Liver (tissue), 8 donors: ENCODE measurements at regions not wholly inside any gene's neighbourhood (a gene's known extent, or its start where the extent isn't known, plus 50 kb on each side); places are given as distances from the start of the nearest gene placed in this dataset.

Experiments used
- DNase-seq: peaks from one replicate; pipeline ENCODE4 v3.0.0-alpha.2; 2017; ENCODE audit warnings: low spot score
- H3K27ac ChIP-seq, 2 donors: one replicate each; pipeline ENCODE4 v1.7.0; 2013; ENCODE audit warnings: inconsistent platforms in 2 of 2, low read length in 2 of 2, control low read depth in 1 of 2, low read depth in 1 of 2, mild to moderate bottlenecking in 1 of 2
- H3K27me3 ChIP-seq, 4 donors: one replicate each; pipeline versions ENCODE4 v1.6.1 to v1.7.0; 2013; ENCODE audit warnings: low read length in 3 of 4, inconsistent platforms in 1 of 4, mild to moderate bottlenecking in 1 of 4, moderate library complexity in 1 of 4; ENCODE audit not compliant: control insufficient read depth in 4 of 4, insufficient read depth in 4 of 4
- H3K36me3 ChIP-seq, 4 donors: one replicate each; pipeline versions ENCODE4 v1.6.1 to v1.7.0; 2013; ENCODE audit warnings: low read length in 3 of 4, mild to moderate bottlenecking in 3 of 4, low read depth in 1 of 4, moderate library complexity in 1 of 4; ENCODE audit not compliant: control insufficient read depth in 4 of 4, insufficient read depth in 3 of 4
- H3K4me1 ChIP-seq, 4 donors: one replicate each; pipeline versions ENCODE4 v1.6.1 to v1.7.0; 2013; ENCODE audit warnings: low read length in 3 of 4, mild to moderate bottlenecking in 3 of 4, moderate library complexity in 1 of 4; ENCODE audit not compliant: control insufficient read depth in 4 of 4, insufficient read depth in 4 of 4
- H3K4me3 ChIP-seq, 3 donors: one replicate each; pipeline versions ENCODE4 v1.6.1 to v1.7.0; 2013; ENCODE audit warnings: low read length in 3 of 3, control low read depth in 1 of 3, low read depth in 1 of 3, mild to moderate bottlenecking in 1 of 3
- H3K9ac ChIP-seq, 2 donors: one replicate each; pipeline ENCODE4 v1.7.0; 2013; ENCODE audit warnings: low read length in 2 of 2, mild to moderate bottlenecking in 2 of 2, moderate library complexity in 2 of 2, control low read depth in 1 of 2, low read depth in 1 of 2
- H3K9me3 ChIP-seq, 4 donors: one replicate each; pipeline versions ENCODE4 v1.6.1 to v1.7.0; 2013; ENCODE audit warnings: low read length in 3 of 4; ENCODE audit not compliant: control insufficient read depth in 4 of 4
- FOXA1 ChIP-seq: IDR thresholded peaks from 2 replicates; pipeline ENCODE4 v1.6.1; 2016; ENCODE audit warnings: antibody characterized with exemption
- FOXA2 ChIP-seq: IDR thresholded peaks from 2 replicates; pipeline ENCODE4 v1.6.1; 2016; ENCODE audit warnings: antibody characterized with exemption
- JUND ChIP-seq, 2 donors: IDR thresholded peaks; 2 replicates each; pipeline ENCODE4 v1.6.1; 2016; ENCODE audit warnings: antibody characterized with exemption in 2 of 2
- NR2F2 ChIP-seq: IDR thresholded peaks from 2 replicates; pipeline ENCODE4 v1.6.1; 2016; ENCODE audit warnings: antibody characterized with exemption
- RAD21 ChIP-seq, 2 donors: IDR thresholded peaks; 2 replicates each; pipeline ENCODE4 v1.6.1; 2016; ENCODE audit warnings: antibody characterized with exemption in 2 of 2, mild to moderate bottlenecking in 2 of 2
- RXRA ChIP-seq, 2 donors: IDR thresholded peaks; 2 replicates each; pipeline ENCODE4 v1.6.1; 2017 to 2018; ENCODE audit warnings: antibody characterized with exemption in 2 of 2, mild to moderate bottlenecking in 1 of 2
- SP1 ChIP-seq: IDR thresholded peaks from 2 replicates; pipeline ENCODE4 v1.6.1; 2018; ENCODE audit warnings: antibody characterized with exemption, mild to moderate bottlenecking
- TAF1 ChIP-seq: conservative IDR thresholded peaks from 2 replicates; pipeline ENCODE4 v1.6.1; 2016; ENCODE audit warnings: antibody characterized with exemption, mild to moderate bottlenecking
- YY1 ChIP-seq: IDR thresholded peaks from 2 replicates; pipeline ENCODE4 v1.6.1; 2016; ENCODE audit warnings: antibody characterized with exemption, mild to moderate bottlenecking
- WGBS: extraction: QIAGEN DNeasy Blood & Tissue Kit; methylation state at CpG from one replicate; pipeline ENCODE4 v1.1.7; 2013; 5-methylcytosine and 5-hydroxymethylcytosine counted together
- TF ChIP-seq, protein P1 (sequence below): fragments of 150-350 bp; IDR thresholded peaks from 2 replicates; pipeline ENCODE4 v1.5.1; 2017; ENCODE audit warnings: improper control_type of control experiment, low read depth, low read length; ENCODE audit not compliant: missing input control
- TF ChIP-seq, protein P2 (sequence below): IDR thresholded peaks from 2 replicates; pipeline ENCODE4 v1.6.1; 2016; ENCODE audit warnings: antibody characterized with exemption
- TF ChIP-seq, protein P3 (sequence below): IDR thresholded peaks from 2 replicates; pipeline ENCODE4 v1.6.1; 2016; ENCODE audit warnings: antibody characterized with exemption
- TF ChIP-seq, protein P4 (sequence below): IDR thresholded peaks from 2 replicates; pipeline ENCODE4 v1.6.1; 2016; ENCODE audit warnings: antibody characterized with exemption
- TF ChIP-seq, protein P5 (sequence below): IDR thresholded peaks from 2 replicates; pipeline ENCODE4 v1.6.1; 2016; ENCODE audit warnings: antibody characterized with exemption, mild to moderate bottlenecking
- donor health status: healthy.
- donor health status: healthy.
- donor health status: healthy.
- donor health status: healthy.
- donor health status: healthy.

DNA sequence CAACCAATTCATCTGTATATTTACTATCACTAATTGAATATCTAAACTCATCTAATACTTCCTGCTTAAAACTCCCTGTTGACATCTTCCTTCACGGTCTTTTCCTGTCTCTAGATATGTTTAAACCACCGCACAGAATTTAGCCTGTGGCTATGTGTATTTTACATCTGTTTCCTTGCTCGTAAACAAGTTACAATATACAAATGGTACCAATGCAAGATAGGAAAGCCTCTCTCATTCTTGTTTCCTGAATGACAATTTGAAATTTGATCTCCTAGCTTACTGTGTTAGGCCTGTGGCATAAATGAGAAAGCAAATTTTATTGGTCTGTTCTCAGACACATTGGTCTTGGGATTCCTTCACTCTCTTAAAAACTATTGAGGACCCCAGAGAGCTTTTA, 89.7 kb upstream of the PCDH7 start:
- H3K4me1 ChIP-seq = no peaks in the 10 kb centered on the region

DNA sequence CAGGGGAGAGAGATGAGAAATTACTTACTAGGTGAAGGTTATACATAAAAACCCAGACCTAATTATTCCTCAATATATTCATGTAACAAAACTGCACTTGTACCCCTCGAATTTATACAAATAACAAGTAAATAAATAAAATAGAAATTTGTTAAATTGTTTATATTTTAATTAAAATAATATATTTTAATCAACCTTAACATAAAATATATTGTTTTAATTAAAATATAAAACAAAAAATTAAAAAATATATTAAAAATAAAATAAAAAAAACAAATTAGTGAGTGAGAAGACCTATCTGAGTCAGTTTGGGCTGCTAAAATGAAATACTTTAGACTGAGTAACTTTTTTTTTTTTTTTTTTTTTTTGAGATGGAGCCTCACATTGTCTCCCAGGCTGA, 87.4 kb upstream of the PCDH7 start:
- no peak for DNase-seq
- 53% methylated on average over 1 of the region's 1 CpG for WGBS
- no peak overlapping the region for H3K27ac ChIP-seq
- H3K9ac ChIP-seq = no peak overlapping the region
- TF ChIP-seq, protein P1, sequence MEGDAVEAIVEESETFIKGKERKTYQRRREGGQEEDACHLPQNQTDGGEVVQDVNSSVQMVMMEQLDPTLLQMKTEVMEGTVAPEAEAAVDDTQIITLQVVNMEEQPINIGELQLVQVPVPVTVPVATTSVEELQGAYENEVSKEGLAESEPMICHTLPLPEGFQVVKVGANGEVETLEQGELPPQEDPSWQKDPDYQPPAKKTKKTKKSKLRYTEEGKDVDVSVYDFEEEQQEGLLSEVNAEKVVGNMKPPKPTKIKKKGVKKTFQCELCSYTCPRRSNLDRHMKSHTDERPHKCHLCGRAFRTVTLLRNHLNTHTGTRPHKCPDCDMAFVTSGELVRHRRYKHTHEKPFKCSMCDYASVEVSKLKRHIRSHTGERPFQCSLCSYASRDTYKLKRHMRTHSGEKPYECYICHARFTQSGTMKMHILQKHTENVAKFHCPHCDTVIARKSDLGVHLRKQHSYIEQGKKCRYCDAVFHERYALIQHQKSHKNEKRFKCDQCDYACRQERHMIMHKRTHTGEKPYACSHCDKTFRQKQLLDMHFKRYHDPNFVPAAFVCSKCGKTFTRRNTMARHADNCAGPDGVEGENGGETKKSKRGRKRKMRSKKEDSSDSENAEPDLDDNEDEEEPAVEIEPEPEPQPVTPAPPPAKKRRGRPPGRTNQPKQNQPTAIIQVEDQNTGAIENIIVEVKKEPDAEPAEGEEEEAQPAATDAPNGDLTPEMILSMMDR = no peak
- no peak for TF ChIP-seq RAD21 (IDR thresholded peaks at IDR 0.05)
- TF ChIP-seq NR2F2 = no peak
- TF ChIP-seq TAF1 = no peak
- no peak for TF ChIP-seq RXRA (IDR thresholded peaks at IDR 0.05)
- no peak for TF ChIP-seq FOXA1
- TF ChIP-seq, protein P2, sequence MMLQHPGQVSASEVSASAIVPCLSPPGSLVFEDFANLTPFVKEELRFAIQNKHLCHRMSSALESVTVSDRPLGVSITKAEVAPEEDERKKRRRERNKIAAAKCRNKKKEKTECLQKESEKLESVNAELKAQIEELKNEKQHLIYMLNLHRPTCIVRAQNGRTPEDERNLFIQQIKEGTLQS = no peak
- no peak for TF ChIP-seq JUND (IDR thresholded peaks at IDR 0.05)
- TF ChIP-seq, protein P3, sequence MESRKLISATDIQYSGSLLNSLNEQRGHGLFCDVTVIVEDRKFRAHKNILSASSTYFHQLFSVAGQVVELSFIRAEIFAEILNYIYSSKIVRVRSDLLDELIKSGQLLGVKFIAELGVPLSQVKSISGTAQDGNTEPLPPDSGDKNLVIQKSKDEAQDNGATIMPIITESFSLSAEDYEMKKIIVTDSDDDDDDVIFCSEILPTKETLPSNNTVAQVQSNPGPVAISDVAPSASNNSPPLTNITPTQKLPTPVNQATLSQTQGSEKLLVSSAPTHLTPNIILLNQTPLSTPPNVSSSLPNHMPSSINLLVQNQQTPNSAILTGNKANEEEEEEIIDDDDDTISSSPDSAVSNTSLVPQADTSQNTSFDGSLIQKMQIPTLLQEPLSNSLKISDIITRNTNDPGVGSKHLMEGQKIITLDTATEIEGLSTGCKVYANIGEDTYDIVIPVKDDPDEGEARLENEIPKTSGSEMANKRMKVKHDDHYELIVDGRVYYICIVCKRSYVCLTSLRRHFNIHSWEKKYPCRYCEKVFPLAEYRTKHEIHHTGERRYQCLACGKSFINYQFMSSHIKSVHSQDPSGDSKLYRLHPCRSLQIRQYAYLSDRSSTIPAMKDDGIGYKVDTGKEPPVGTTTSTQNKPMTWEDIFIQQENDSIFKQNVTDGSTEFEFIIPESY = no peak
- TF ChIP-seq, protein P4, sequence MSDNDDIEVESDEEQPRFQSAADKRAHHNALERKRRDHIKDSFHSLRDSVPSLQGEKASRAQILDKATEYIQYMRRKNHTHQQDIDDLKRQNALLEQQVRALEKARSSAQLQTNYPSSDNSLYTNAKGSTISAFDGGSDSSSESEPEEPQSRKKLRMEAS = no peak
- no peak for TF ChIP-seq SP1
- no peak for TF ChIP-seq FOXA2
- TF ChIP-seq YY1 = no peak
- H3K4me3 ChIP-seq = no peak overlapping the region
- no peaks in the 10 kb centered on the region for H3K4me1 ChIP-seq
- no peaks in the 10 kb centered on the region for H3K27me3 ChIP-seq
- no peaks in the 10 kb centered on the region for H3K9me3 ChIP-seq
- H3K36me3 ChIP-seq = no peaks in the 10 kb centered on the region

More for the DNA sequence above, 89.7 kb upstream of the PCDH7 start:
- DNase-seq = no peak
- Histone ChIP-seq H3K27me3 (no peaks in the 10 kb centered on the region), H3K9ac (no peak overlapping the region), H3K27ac (no peak overlapping the region), H3K9me3 (no peaks in the 10 kb centered on the region), H3K4me3 (no peak overlapping the region), H3K36me3 (no peaks in the 10 kb centered on the region)
- TF ChIP-seq, protein P5, sequence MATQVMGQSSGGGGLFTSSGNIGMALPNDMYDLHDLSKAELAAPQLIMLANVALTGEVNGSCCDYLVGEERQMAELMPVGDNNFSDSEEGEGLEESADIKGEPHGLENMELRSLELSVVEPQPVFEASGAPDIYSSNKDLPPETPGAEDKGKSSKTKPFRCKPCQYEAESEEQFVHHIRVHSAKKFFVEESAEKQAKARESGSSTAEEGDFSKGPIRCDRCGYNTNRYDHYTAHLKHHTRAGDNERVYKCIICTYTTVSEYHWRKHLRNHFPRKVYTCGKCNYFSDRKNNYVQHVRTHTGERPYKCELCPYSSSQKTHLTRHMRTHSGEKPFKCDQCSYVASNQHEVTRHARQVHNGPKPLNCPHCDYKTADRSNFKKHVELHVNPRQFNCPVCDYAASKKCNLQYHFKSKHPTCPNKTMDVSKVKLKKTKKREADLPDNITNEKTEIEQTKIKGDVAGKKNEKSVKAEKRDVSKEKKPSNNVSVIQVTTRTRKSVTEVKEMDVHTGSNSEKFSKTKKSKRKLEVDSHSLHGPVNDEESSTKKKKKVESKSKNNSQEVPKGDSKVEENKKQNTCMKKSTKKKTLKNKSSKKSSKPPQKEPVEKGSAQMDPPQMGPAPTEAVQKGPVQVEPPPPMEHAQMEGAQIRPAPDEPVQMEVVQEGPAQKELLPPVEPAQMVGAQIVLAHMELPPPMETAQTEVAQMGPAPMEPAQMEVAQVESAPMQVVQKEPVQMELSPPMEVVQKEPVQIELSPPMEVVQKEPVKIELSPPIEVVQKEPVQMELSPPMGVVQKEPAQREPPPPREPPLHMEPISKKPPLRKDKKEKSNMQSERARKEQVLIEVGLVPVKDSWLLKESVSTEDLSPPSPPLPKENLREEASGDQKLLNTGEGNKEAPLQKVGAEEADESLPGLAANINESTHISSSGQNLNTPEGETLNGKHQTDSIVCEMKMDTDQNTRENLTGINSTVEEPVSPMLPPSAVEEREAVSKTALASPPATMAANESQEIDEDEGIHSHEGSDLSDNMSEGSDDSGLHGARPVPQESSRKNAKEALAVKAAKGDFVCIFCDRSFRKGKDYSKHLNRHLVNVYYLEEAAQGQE = no peak
- no peak for TF ChIP-seq RXRA (IDR thresholded peaks at IDR 0.05)
- TF ChIP-seq, protein P3 = no peak
- 66% methylated on average over 3 of the region's 3 CpGs for WGBS
